Esophagus squamous epithelium (tissue), 5 donors: ENCODE measurements at regions not wholly inside any gene's neighbourhood (a gene's known extent, or its start where the extent isn't known, plus 50 kb on each side); places are given as distances from the start of the nearest gene placed in this dataset.

ENCODE experiments used
- DNase-seq: peaks from one replicate; lab custom pipeline; 2025; lab: John Stamatoyannopoulos, UW
- H3K27ac ChIP-seq, 4 donors: fragments of 200-600 bp; sonication (generic); one replicate each; pipeline ENCODE4 v1.5.1; 2016 to 2019; ENCODE audit warnings: mild to moderate bottlenecking in 1 of 4
- H3K27me3 ChIP-seq, 4 donors: fragments of 200-600 bp; sonication (generic); 1 replicate in 3 of 4; 2 replicates in 1 of 4; pipeline versions ENCODE4 v1.5.1 to v1.6.0; 2017 to 2021; ENCODE audit warnings: antibody characterized with exemption in 1 of 4
- H3K36me3 ChIP-seq, 3 donors: fragments of 200-600 bp; sonication (generic); one replicate each; pipeline ENCODE4 v1.5.1; 2016 to 2019
- H3K4me1 ChIP-seq, 3 donors: fragments of 200-600 bp; sonication (generic); one replicate each; pipeline ENCODE4 v1.5.1; 2017 to 2019
- H3K4me3 ChIP-seq, 4 donors: fragments of 200-600 bp; sonication (generic); 1 replicate in 3 of 4; 2 replicates in 1 of 4; pipeline ENCODE4 v1.5.1; 2016 to 2019; ENCODE audit warnings: mild to moderate bottlenecking in 2 of 4, moderate library complexity in 1 of 4
- H3K9me3 ChIP-seq, 3 donors: fragments of 200-600 bp; sonication (generic); one replicate each; pipeline ENCODE4 v1.5.1; 2016 to 2019
- POLR2A ChIP-seq, 4 donors: fragments of 450-650 bp; IDR thresholded peaks; one replicate each; pipeline ENCODE4 v1.6.1; 2017; ENCODE audit warnings: antibody characterized with exemption in 4 of 4, mild to moderate bottlenecking in 4 of 4, moderate library complexity in 3 of 4
- WGBS, 2 donors: methylation state at CpG; one replicate each; pipeline ENCODE4 v1.1.5; 2018; 5-methylcytosine and 5-hydroxymethylcytosine counted together
- intact Hi-C: fragments of 100-400 bp; cut with DNase I; formaldehyde crosslinking; loops from one replicate; pipeline ENCODE4 v1.15.0; 2022
- TF ChIP-seq, protein P1 (sequence below), 6 experiments: fragments of 450-650 bp in 4 of 6; fragments of 200-600 bp in 2 of 6; sonication (generic) in 2 of 6; IDR thresholded peaks; one replicate each; pipeline ENCODE4 v1.5.1; 2016 to 2019; ENCODE audit warnings: antibody characterized with exemption in 6 of 6, mild to moderate bottlenecking in 4 of 6, moderate library complexity in 4 of 6
- donor health status: DM: yes; HTN: yes; CAD: no.

DNA sequence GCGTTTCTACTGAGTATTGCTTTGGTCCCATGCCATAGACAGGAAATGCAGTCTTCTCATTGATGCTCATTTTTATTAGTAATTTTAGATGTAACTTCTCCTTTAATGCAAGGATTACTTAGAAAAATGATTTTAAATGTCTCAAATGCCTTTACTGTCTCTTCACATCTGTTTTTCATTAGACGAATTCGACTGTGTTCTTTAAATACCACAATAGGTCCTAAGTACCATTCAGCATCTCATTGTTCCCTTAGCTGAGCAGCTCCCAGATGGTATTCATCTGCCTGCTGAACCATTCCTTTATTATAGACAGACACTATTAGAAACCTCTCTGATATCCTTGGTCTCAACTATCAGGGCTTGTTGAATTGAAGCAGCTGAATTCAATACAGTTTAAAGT, 113.6 kb downstream of the LSMEM1 start:
- H3K27ac ChIP-seq, result no peak overlapping the region
- no peak for DNase-seq
- intact Hi-C loops, result no loop called here
- H3K4me1 ChIP-seq, result no peaks in the 10 kb centered on the region
- no peaks in the 10 kb centered on the region for H3K36me3 ChIP-seq
- H3K4me3 ChIP-seq, result no peak overlapping the region
- WGBS, 2 donors, result 61 to 72% methylated on average over 3 of the region's 3 CpGs
- TF ChIP-seq POLR2A (IDR thresholded peaks at IDR 0.05), result no peak
- TF ChIP-seq, protein P1, sequence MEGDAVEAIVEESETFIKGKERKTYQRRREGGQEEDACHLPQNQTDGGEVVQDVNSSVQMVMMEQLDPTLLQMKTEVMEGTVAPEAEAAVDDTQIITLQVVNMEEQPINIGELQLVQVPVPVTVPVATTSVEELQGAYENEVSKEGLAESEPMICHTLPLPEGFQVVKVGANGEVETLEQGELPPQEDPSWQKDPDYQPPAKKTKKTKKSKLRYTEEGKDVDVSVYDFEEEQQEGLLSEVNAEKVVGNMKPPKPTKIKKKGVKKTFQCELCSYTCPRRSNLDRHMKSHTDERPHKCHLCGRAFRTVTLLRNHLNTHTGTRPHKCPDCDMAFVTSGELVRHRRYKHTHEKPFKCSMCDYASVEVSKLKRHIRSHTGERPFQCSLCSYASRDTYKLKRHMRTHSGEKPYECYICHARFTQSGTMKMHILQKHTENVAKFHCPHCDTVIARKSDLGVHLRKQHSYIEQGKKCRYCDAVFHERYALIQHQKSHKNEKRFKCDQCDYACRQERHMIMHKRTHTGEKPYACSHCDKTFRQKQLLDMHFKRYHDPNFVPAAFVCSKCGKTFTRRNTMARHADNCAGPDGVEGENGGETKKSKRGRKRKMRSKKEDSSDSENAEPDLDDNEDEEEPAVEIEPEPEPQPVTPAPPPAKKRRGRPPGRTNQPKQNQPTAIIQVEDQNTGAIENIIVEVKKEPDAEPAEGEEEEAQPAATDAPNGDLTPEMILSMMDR (IDR thresholded peaks at IDR 0.05), result no peak
- no peaks in the 10 kb centered on the region for H3K9me3 ChIP-seq
- no peaks in the 10 kb centered on the region for H3K27me3 ChIP-seq

DNA sequence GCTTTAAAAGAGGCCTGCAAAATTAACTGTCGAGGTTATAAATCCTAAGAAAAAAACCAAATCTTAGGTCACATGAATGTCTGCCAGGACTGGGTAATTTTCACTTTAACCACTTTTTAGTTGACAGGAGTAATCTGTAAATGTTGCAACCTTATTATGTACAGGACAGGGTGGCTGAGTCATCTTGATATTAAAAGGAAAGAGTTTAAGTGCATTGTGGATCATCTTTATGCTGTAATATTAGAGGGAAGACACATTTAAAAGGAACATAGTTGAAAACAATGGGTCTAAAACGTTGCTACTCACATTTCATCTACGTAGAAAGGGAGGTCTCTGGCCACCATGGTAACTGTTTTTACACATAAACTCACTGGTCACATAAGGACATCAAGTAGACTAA, 115.5 kb downstream of the LSMEM1 start:
- TF ChIP-seq POLR2A (IDR thresholded peaks at IDR 0.05), result no peak
- TF ChIP-seq, protein P1 (IDR thresholded peaks at IDR 0.05), result no peak
- 19 to 23% methylated on average over 3 of the region's 3 CpGs for WGBS, 2 donors

DNA sequence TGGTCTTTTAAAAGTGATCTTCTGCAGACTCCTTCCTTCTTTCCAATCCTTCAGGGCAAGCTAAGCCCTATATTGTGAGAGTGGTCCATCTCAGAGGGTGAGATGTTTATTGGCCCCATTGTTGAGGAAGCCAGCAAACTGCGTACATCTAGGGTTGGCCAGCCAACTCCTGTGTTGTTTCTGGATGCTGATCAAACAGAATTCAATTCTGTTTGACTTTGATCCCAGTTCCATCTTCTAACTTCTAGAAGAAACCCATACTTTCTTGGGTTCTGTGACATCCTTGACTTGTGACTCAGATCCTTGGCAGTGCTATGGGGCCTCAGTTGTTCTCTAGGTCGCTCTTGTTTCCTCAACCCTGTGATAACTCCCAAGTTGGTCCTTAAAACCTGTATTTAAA, 116.2 kb downstream of the LSMEM1 start:
- no peaks in the 10 kb centered on the region for H3K9me3 ChIP-seq
- H3K4me1 ChIP-seq, result no peaks in the 10 kb centered on the region
- no peaks in the 10 kb centered on the region for H3K36me3 ChIP-seq
- no peak for DNase-seq
- TF ChIP-seq, protein P1 (IDR thresholded peaks at IDR 0.05), result no peak
- no peak for TF ChIP-seq POLR2A (IDR thresholded peaks at IDR 0.05)
- H3K27me3 ChIP-seq, result no peaks in the 10 kb centered on the region
- 35 to 46% methylated on average over 2 of the region's 2 CpGs for WGBS, 2 donors
- intact Hi-C loops, result no loop called here
- H3K4me3 ChIP-seq, result no peak overlapping the region
- no peak overlapping the region for H3K27ac ChIP-seq

More for the DNA sequence above, 115.5 kb downstream of the LSMEM1 start:
- DNase-seq, result no peak
- no peaks in the 10 kb centered on the region for H3K4me1 ChIP-seq
- H3K27me3 ChIP-seq, result no peaks in the 10 kb centered on the region
- no peaks in the 10 kb centered on the region for H3K36me3 ChIP-seq
- H3K4me3 ChIP-seq, result no peak overlapping the region
- no peak overlapping the region for H3K27ac ChIP-seq
- intact Hi-C loops, result no loop called here
- H3K9me3 ChIP-seq, result no peaks in the 10 kb centered on the region

DNA sequence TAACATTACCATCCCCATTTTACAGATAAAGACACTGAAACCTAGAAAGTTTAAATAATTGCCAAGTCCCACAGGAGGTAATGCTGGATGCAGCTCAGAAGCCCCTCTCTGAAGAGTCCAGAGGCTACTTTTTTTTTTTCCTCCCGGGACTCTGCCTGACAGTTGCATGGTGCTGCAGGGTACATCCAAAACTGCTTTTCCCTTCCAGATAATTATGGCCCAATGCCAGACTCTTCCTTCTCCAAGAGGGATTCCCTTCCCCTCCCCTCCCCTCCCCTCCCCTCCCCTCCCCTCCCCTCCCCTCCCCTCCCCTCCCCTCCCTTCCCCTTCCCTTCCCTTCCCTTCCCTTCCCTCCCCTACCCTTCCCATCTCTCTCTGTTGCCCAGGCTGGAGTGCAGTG, 122.9 kb downstream of the LSMEM1 start:
- Histone ChIP-seq H3K4me1 (no peaks in the 10 kb centered on the region), H3K27ac (no peak overlapping the region), H3K9me3 (no peaks in the 10 kb centered on the region), H3K4me3 (no peak overlapping the region), H3K27me3 (no peaks in the 10 kb centered on the region), H3K36me3 (no peaks in the 10 kb centered on the region)
- intact Hi-C loops, result no loop called here
- TF ChIP-seq POLR2A (IDR thresholded peaks at IDR 0.05), result no peak
- TF ChIP-seq, protein P1 (IDR thresholded peaks at IDR 0.05), result no peak
- DNase-seq, result no peak
- WGBS, 2 donors, result 57 to 82% methylated on average over 1 of the region's 1 CpG

DNA sequence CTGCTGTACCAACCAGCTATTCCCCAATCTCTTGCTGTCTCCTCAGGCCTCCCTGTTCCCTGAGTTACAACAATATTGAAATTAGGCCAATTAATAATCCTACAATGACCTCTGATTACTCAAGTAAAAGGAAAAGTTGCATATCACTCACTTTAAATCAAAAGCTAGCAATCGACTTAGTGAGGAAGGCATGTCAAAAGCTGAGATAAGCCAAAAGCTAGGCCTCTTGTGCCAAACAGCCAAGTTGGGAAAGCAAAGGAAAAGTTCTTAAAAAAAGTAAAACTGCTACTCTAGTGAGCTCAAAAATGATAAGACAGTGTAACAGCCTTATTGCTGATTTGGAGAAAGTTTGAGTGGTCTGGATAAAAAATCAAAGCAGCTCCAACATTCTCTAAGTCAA, 129.8 kb downstream of the LSMEM1 start:
- no peaks in the 10 kb centered on the region for H3K4me1 ChIP-seq
- TF ChIP-seq, protein P1 (IDR thresholded peaks at IDR 0.05), result no peak
- TF ChIP-seq POLR2A (IDR thresholded peaks at IDR 0.05), result no peak
- intact Hi-C loops, result no loop called here
- DNase-seq, result no peak
- H3K36me3 ChIP-seq, result no peaks in the 10 kb centered on the region
- H3K27ac ChIP-seq, result no peak overlapping the region
- H3K27me3 ChIP-seq, result no peaks in the 10 kb centered on the region
- WGBS, 2 donors, result 21 to 27% methylated on average over 1 of the region's 1 CpG
- H3K9me3 ChIP-seq, result no peaks in the 10 kb centered on the region
- no peak overlapping the region for H3K4me3 ChIP-seq
